ENCODE measurements at regions not wholly inside any gene's neighbourhood (a gene's known extent, or its start where the extent isn't known, plus 50 kb on each side); places are given as distances from the start of the nearest gene placed in this dataset.

GRCh38 chr9:89716559-89716958, 111.7 kb downstream of the GADD45G start:
- Mint-ChIP-seq H3K27me3 (peaks cover 15% of the 10 kb centered on the region), H3K4me1 (ENCODE audit: low read depth) (peaks cover 4% of the 10 kb centered on the region), H3K9me3 (ENCODE audit: low read depth) (no peaks in the 10 kb centered on the region), H3K4me3 (ENCODE audit: low read depth) (no peak overlapping the region), H3K27ac (no peak overlapping the region), H3K36me3 (ENCODE audit: insufficient read depth) (no peaks in the 10 kb centered on the region)
- TF ChIP-seq CTCF (IDR thresholded peaks at IDR 0.05; ENCODE audit: unreplicated experiment) = no peak
- no peak for DNase-seq (ENCODE audit: low spot score, unreplicated experiment)

GRCh38 chr9:89718176-89718575, 113.4 kb downstream of the GADD45G start:
- no peak for DNase-seq (ENCODE audit: low spot score, unreplicated experiment)
- H3K27me3 Mint-ChIP-seq = peaks cover 17% of the 10 kb centered on the region
- H3K4me1 Mint-ChIP-seq (ENCODE audit: low read depth) = peaks cover 7% of the 10 kb centered on the region
- no peak for TF ChIP-seq CTCF (IDR thresholded peaks at IDR 0.05; ENCODE audit: unreplicated experiment)
- H3K4me3 Mint-ChIP-seq (ENCODE audit: low read depth) = no peak overlapping the region
- no peaks in the 10 kb centered on the region for H3K36me3 Mint-ChIP-seq (ENCODE audit: insufficient read depth)
- no peaks in the 10 kb centered on the region for H3K9me3 Mint-ChIP-seq (ENCODE audit: low read depth)
- no peak overlapping the region for H3K27ac Mint-ChIP-seq

- DNase-seq (ENCODE audit: low spot score, unreplicated experiment) = no peak
- Mint-ChIP-seq H3K4me3 (ENCODE audit: low read depth) (no peak overlapping the region), H3K27ac (no peak overlapping the region), H3K36me3 (ENCODE audit: insufficient read depth) (no peaks in the 10 kb centered on the region), H3K27me3 (peaks cover 17% of the 10 kb centered on the region), H3K4me1 (ENCODE audit: low read depth) (peaks cover 7% of the 10 kb centered on the region), H3K9me3 (ENCODE audit: low read depth) (no peaks in the 10 kb centered on the region)
- TF ChIP-seq CTCF (IDR thresholded peaks at IDR 0.05; ENCODE audit: unreplicated experiment) = no peak
These were observed 113.8 kb downstream of the GADD45G start for GRCh38 chr9:89718651-89719050.

- Mint-ChIP-seq H3K36me3 (ENCODE audit: insufficient read depth) (no peaks in the 10 kb centered on the region), H3K27ac (no peak overlapping the region), H3K4me1 (ENCODE audit: low read depth) (peaks cover 7% of the 10 kb centered on the region), H3K9me3 (ENCODE audit: low read depth) (no peaks in the 10 kb centered on the region), H3K27me3 (peaks cover 17% of the 10 kb centered on the region), H3K4me3 (ENCODE audit: low read depth) (no peak overlapping the region)
- no peak for TF ChIP-seq CTCF (IDR thresholded peaks at IDR 0.05; ENCODE audit: unreplicated experiment)
- DNase-seq (ENCODE audit: low spot score, unreplicated experiment) = no peak
These were observed 114.4 kb downstream of the GADD45G start for GRCh38 chr9:89719202-89719601.

- Mint-ChIP-seq H3K4me3 (ENCODE audit: low read depth) (no peak overlapping the region), H3K4me1 (ENCODE audit: low read depth) (peaks cover 12% of the 10 kb centered on the region), H3K9me3 (ENCODE audit: low read depth) (no peaks in the 10 kb centered on the region)
These were observed 115.9 kb downstream of the GADD45G start for GRCh38 chr9:89720696-89721175.

More at GRCh38 chr9:89720696-89721175, 115.9 kb downstream of the GADD45G start:
- H3K36me3 Mint-ChIP-seq (ENCODE audit: insufficient read depth) = no peaks in the 10 kb centered on the region
- no peak overlapping the region for H3K27ac Mint-ChIP-seq
- peaks cover 12% of the 10 kb centered on the region for H3K27me3 Mint-ChIP-seq
- no peak for TF ChIP-seq CTCF (IDR thresholded peaks at IDR 0.05; ENCODE audit: unreplicated experiment)
- DNase-seq (ENCODE audit: low spot score, unreplicated experiment) = no peak
